Osteoblast (primary cell): ENCODE measurements at regions not wholly inside any gene's neighbourhood (a gene's known extent, or its start where the extent isn't known, plus 50 kb on each side); places are given as distances from the start of the nearest gene placed in this dataset.

Experiments
- DNase-seq: peaks from one replicate; pipeline ENCODE4 v3.0.0; 2011; ENCODE audit warnings: low spot score, mixed read lengths; ENCODE audit not compliant: insufficient read length; ENCODE audit errors: missing footprints
- H2AFZ ChIP-seq: 2 replicates; pipeline ENCODE4 v1.6.0; 2011; ENCODE audit warnings: mild to moderate bottlenecking, low read length
- H3K27ac ChIP-seq: 2 replicates; pipeline ENCODE4 v1.5.1; 2011; ENCODE audit warnings: mild to moderate bottlenecking, low read depth, low read length, moderate library complexity
- H3K27me3 ChIP-seq: 2 replicates; pipeline ENCODE4 v1.6.0; 2012; ENCODE audit warnings: mild to moderate bottlenecking, control low read depth, inconsistent platforms, low read length, moderate library complexity; ENCODE audit not compliant: insufficient read depth
- H3K36me3 ChIP-seq: 2 replicates; pipeline ENCODE4 v1.5.1; 2011; ENCODE audit warnings: mild to moderate bottlenecking, low read length, control low read depth, moderate library complexity; ENCODE audit not compliant: insufficient read depth
- H3K4me1 ChIP-seq: 2 replicates; pipeline ENCODE4 v1.5.1; 2011; ENCODE audit warnings: mild to moderate bottlenecking, low read length, control low read depth, moderate library complexity; ENCODE audit not compliant: insufficient read depth
- H3K4me2 ChIP-seq: 2 replicates; pipeline ENCODE4 v1.6.0; 2011; ENCODE audit warnings: mild to moderate bottlenecking, low read length; ENCODE audit not compliant: insufficient read depth
- H3K4me3 ChIP-seq: fragments of 200-600 bp; sonication (generic); 3 replicates; pipeline ENCODE4 v1.5.1; 2012; ENCODE audit warnings: mild to moderate bottlenecking, low read length, inconsistent platforms; ENCODE audit not compliant: insufficient read depth
- H3K79me2 ChIP-seq: 2 replicates; pipeline ENCODE4 v1.6.0; 2012; ENCODE audit warnings: mild to moderate bottlenecking, low read length, control low read depth, inconsistent platforms; ENCODE audit not compliant: insufficient read depth
- H3K9me3 ChIP-seq: 2 replicates; pipeline ENCODE4 v1.5.1; 2011; ENCODE audit warnings: low read depth, low read length, control low read depth
- H4K20me1 ChIP-seq: 2 replicates; pipeline ENCODE4 v1.6.0; 2012; ENCODE audit warnings: mild to moderate bottlenecking, low read length, control low read depth; ENCODE audit not compliant: insufficient read depth
- CTCF ChIP-seq: IDR thresholded peaks from 2 replicates; pipeline ENCODE4 v1.5.1; 2011; ENCODE audit warnings: mild to moderate bottlenecking, low read depth, low read length, moderate library complexity; ENCODE audit errors: extremely low read depth

- peak; percentile 1 for DNase-seq
- no peak overlapping the region for H2AFZ ChIP-seq
Observed at GRCh38 chr5:33232731-33233505, 207.8 kb upstream of the TARS1 start.

GRCh38 chr5:33235304-33235703 is 205.5 kb upstream of the TARS1 start:
- no peak for DNase-seq
- H3K79me2 ChIP-seq, result no peaks in the 10 kb centered on the region
- no peaks in the 10 kb centered on the region for H3K36me3 ChIP-seq
- H3K4me3 ChIP-seq, result no peak overlapping the region
- no peaks in the 10 kb centered on the region for H3K27me3 ChIP-seq
- TF ChIP-seq CTCF, result no peak
- H4K20me1 ChIP-seq, result no peaks in the 10 kb centered on the region
- no peak overlapping the region for H3K27ac ChIP-seq
- H3K9me3 ChIP-seq, result no peaks in the 10 kb centered on the region
- no peak overlapping the region for H3K4me2 ChIP-seq
- H2AFZ ChIP-seq, result no peak overlapping the region
- no peaks in the 10 kb centered on the region for H3K4me1 ChIP-seq

More at GRCh38 chr5:33232731-33233505, 207.8 kb upstream of the TARS1 start:
- H4K20me1 ChIP-seq, result no peaks in the 10 kb centered on the region
- no peak overlapping the region for H3K4me2 ChIP-seq
- H3K4me1 ChIP-seq, result no peaks in the 10 kb centered on the region
- no peak overlapping the region for H3K27ac ChIP-seq
- H3K4me3 ChIP-seq, result no peak overlapping the region
- H3K27me3 ChIP-seq, result no peaks in the 10 kb centered on the region
- H3K9me3 ChIP-seq, result no peaks in the 10 kb centered on the region
- TF ChIP-seq CTCF, result no peak
- no peaks in the 10 kb centered on the region for H3K79me2 ChIP-seq
- no peaks in the 10 kb centered on the region for H3K36me3 ChIP-seq

GRCh38 chr5:33235824-33236223 is 204.9 kb upstream of the TARS1 start:
- Histone ChIP-seq H3K4me2 (no peak overlapping the region), H3K27me3 (no peaks in the 10 kb centered on the region), H3K79me2 (no peaks in the 10 kb centered on the region), H3K9me3 (no peaks in the 10 kb centered on the region), H4K20me1 (no peaks in the 10 kb centered on the region), H3K27ac (no peak overlapping the region), H3K36me3 (no peaks in the 10 kb centered on the region), H2AFZ (no peak overlapping the region), H3K4me3 (no peak overlapping the region), H3K4me1 (no peaks in the 10 kb centered on the region)
- no peak for DNase-seq
- no peak for TF ChIP-seq CTCF

- no peaks in the 10 kb centered on the region for H4K20me1 ChIP-seq
- H3K79me2 ChIP-seq, result no peaks in the 10 kb centered on the region
- no peaks in the 10 kb centered on the region for H3K36me3 ChIP-seq
- H3K4me2 ChIP-seq, result no peak overlapping the region
- no peak overlapping the region for H3K4me3 ChIP-seq
- no peak overlapping the region for H3K27ac ChIP-seq
- no peaks in the 10 kb centered on the region for H3K4me1 ChIP-seq
- no peak for DNase-seq
- H3K27me3 ChIP-seq, result no peaks in the 10 kb centered on the region
- no peaks in the 10 kb centered on the region for H3K9me3 ChIP-seq
- no peak for TF ChIP-seq CTCF
- no peak overlapping the region for H2AFZ ChIP-seq
Observed at GRCh38 chr5:33237471-33237870, 203.3 kb upstream of the TARS1 start.
